Stimulated activated CD8-positive, alpha-beta memory T cell treated with anti-CD3 and anti-CD28 coated beads, Interleukin-15, amount 100 ng/mL, for 1 hour (primary cell): ENCODE measurements at regions not wholly inside any gene's neighbourhood (a gene's known extent, or its start where the extent isn't known, plus 50 kb on each side); places are given as distances from the start of the nearest gene placed in this dataset.

ENCODE experiments used
- DNase-seq: peaks from one replicate; pipeline ENCODE4 v3.0.0-alpha.2; 2020; ENCODE audit warnings: low read depth

- no peak for DNase-seq
These were observed 88.2 kb upstream of the CNOT2 start for GRCh38 chr12:70154960-70155589.

GRCh38 chr12:70157099-70157498 is 86.1 kb upstream of the CNOT2 start:
- DNase-seq = no peak

DNA sequence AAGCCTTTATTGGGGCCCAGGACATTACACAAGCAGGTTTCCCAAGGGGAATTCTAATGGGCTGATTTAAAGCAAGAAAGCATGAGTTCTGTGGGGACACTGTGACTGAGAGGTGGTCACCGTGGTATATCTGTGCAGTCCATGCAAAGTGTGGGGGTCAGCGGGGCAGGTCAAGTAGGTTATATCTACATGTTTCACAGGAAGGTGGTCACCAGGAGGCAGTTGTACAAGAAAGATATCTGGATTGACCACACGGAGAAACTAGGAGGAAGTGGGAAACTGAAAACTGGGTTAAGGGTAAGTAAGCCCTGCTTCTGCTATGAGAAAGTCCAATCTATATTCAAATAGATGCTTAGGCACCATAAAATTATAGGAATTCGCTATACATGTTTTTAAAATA is 77.8 kb upstream of the CNOT2 start:
- no peak for DNase-seq

GRCh38 chr12:70176290-70176689 is 66.9 kb upstream of the CNOT2 start:
- no peak for DNase-seq

DNA sequence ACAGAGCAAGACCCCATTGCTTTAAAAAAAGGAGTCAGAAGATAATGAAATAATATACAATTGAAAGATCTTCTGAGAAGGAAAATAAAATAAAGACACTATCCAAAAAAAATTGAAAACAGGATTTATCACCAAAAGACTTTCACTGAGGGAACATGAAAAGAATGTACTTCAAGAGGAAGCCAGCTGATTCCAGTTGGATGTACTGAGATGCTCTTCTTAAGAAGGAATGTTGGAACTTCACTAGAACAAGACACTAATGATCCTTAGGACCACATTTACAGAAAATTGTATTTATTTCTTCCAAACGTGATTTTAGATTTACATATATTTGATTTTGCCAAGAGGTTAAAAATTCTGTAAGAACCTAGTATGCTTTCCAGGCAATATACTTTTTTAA is 65.6 kb upstream of the CNOT2 start:
- no peak for DNase-seq

DNA sequence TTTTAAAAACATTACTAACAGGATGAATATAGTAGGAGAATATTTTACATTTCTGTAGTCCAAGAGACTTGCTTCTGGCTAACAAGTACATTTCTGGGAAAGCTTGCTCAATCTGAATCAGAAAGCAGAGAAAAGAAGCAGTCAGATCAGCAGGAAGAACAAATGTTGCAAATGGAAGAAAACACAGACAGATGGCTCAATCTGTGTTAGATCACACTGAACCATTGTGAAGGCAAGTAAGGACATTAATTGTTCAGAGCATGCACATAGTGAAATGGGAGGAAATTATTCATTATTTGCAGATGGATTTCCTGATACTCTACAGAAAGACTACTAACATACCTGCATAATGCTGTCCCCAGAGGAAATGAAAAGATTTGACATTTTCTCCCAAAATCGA is 65.2 kb upstream of the CNOT2 start:
- DNase-seq = no peak

DNA sequence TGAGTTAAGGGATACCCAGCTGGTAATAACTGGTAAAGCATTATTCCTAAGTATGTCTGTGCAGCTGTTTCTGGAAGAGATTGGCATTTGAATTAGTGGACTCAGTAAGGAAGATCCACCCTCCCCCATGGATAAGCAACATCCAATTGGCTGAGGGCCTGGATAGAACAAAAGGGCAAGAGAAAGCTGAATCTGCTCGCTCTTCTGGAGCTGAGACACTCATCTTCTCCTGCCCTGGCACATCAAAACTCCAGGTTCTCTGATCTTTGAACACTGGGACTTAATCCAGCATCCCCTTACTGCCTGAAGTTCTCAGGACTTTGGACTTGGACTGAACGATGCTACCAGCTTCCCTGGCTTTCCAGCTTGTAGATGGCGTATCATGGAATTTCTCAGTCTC is 63.1 kb upstream of the CNOT2 start:
- no peak for DNase-seq

DNA sequence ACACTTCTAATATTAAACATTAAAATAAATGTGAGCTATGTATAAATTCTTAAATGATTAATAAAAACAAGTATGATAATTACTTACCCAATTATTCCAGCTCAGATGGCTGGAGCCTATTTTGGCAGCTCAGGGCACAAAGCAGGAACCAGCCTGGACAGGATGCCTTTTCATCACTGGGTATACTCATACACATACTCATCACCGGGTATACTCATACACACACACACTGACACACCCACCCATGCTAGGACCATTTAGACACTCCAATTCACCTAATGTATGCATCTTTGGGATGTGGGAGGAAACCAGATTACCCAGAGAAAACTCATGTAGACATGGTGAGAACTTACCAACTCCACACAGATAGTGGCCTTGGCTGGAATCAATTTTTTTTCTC is 57.9 kb upstream of the CNOT2 start:
- DNase-seq = no peak

DNA sequence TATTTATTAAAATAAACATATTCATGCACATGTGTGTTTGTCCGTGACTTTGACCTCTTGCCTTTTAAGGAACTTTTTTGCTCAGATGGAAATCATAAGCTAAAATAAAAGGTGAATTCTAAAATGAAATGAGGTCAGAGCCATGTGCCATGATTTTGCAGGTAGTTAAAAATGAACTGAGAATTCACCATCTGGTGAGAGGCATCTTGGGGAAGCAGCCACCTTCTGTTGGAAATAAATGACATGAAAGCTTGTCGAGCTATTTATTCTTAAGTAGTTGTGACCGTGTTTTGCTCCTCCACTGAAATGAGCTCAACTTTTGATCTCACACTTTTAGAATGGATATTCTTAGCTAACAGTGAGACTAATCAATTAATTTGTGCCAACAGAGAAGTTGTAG is 56.8 kb upstream of the CNOT2 start:
- no peak for DNase-seq

- DNase-seq = no peak
These were observed 52.8 kb upstream of the CNOT2 start for GRCh38 chr12:70190262-70191010.
